RWPE2 (cell line): ENCODE measurements at regions not wholly inside any gene's neighbourhood (a gene's known extent, or its start where the extent isn't known, plus 50 kb on each side); places are given as distances from the start of the nearest gene placed in this dataset.

Experiments used
- ATAC-seq: fragments of 200-7000 bp; cut with Tn5 transposase; 3 replicates; pipeline ENCODE4 v1.9.1; 2021; ENCODE audit warnings: low read depth
- DNase-seq: peaks from one replicate; pipeline ENCODE4 v3.0.0-alpha.2; 2020; ENCODE audit warnings: low spot score
- H3K27ac ChIP-seq: fragments of 450-650 bp; 2 replicates; pipeline ENCODE4 v1.5.1; 2017; ENCODE audit warnings: mild to moderate bottlenecking; ENCODE audit not compliant: poor library complexity, severe bottlenecking
- H3K27me3 ChIP-seq: fragments of 250-450 bp; sonication (Bioruptor Pico); 2 replicates; pipeline ENCODE4 v1.5.1; 2021; ENCODE audit warnings: mild to moderate bottlenecking, moderate library complexity; ENCODE audit not compliant: insufficient read depth, poor library complexity, severe bottlenecking
- H3K36me3 ChIP-seq: fragments of 250-450 bp; sonication (Bioruptor Pico); 2 replicates; pipeline ENCODE4 v1.5.1; 2020; ENCODE audit warnings: low read depth, mild to moderate bottlenecking, moderate library complexity
- H3K4me1 ChIP-seq: fragments of 250-450 bp; sonication (Bioruptor Pico); 2 replicates; pipeline ENCODE4 v1.5.1; 2021; ENCODE audit warnings: mild to moderate bottlenecking, moderate library complexity; ENCODE audit not compliant: insufficient read depth, poor library complexity, severe bottlenecking
- H3K4me3 ChIP-seq: fragments of 250-450 bp; sonication (Bioruptor Pico); 2 replicates; pipeline ENCODE4 v1.5.1; 2021; ENCODE audit warnings: mild to moderate bottlenecking, moderate library complexity; ENCODE audit not compliant: severe bottlenecking
- H3K9me3 ChIP-seq: fragments of 250-450 bp; sonication (Bioruptor Pico); 2 replicates; pipeline ENCODE4 v1.5.1; 2021; ENCODE audit warnings: mild to moderate bottlenecking, moderate library complexity; ENCODE audit not compliant: severe bottlenecking
- CTCF ChIP-seq: fragments of 450-650 bp; IDR thresholded peaks from one replicate; pipeline ENCODE4 v1.5.1; 2017; ENCODE audit warnings: mild to moderate bottlenecking, moderate library complexity; ENCODE audit not compliant: poor library complexity, severe bottlenecking

DNA sequence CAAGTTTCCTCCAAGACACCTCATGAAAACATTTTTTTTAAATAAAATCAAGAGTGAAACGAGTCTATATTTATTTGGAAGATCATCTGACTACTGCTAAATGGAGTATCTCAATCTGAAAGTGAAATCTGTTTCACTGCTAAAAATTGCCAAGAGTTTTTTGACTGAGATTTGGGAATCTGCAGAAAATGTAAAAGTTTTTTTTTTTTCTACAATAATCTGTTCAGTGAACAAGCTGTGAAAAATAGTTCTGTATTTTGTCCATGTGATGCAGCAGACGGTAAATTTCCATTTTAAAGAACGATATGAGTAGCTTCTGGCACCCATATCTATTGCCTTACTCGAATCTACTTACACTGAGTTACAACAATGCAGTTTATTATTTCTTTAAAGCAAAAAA is 519.7 kb downstream of the PLCL1 start:
- H3K36me3 ChIP-seq, result no peaks in the 10 kb centered on the region

GRCh38 chr2:198322275-198322674 is 517.9 kb downstream of the PLCL1 start:
- TF ChIP-seq CTCF, result no peak
- DNase-seq (no peak), ATAC-seq (no peak)
- Histone ChIP-seq H3K36me3 (no peaks in the 10 kb centered on the region), H3K27ac (no peak overlapping the region), H3K4me3 (no peak overlapping the region), H3K9me3 (no peaks in the 10 kb centered on the region), H3K27me3 (no peaks in the 10 kb centered on the region), H3K4me1 (no peaks in the 10 kb centered on the region)

More for the DNA sequence above, 519.7 kb downstream of the PLCL1 start:
- Histone ChIP-seq H3K4me1 (no peaks in the 10 kb centered on the region), H3K9me3 (no peaks in the 10 kb centered on the region), H3K27ac (no peak overlapping the region), H3K4me3 (no peak overlapping the region), H3K27me3 (no peaks in the 10 kb centered on the region)
- no peak for TF ChIP-seq CTCF
- DNase-seq (no peak), ATAC-seq (no peak)

- no peak for TF ChIP-seq CTCF
- Histone ChIP-seq H3K9me3 (no peaks in the 10 kb centered on the region), H3K27ac (no peak overlapping the region), H3K36me3 (no peaks in the 10 kb centered on the region), H3K27me3 (no peaks in the 10 kb centered on the region), H3K4me1 (no peaks in the 10 kb centered on the region), H3K4me3 (no peak overlapping the region)
- DNase-seq (no peak), ATAC-seq (no peak)
These were observed 517.2 kb downstream of the PLCL1 start for GRCh38 chr2:198321522-198322088.

DNA sequence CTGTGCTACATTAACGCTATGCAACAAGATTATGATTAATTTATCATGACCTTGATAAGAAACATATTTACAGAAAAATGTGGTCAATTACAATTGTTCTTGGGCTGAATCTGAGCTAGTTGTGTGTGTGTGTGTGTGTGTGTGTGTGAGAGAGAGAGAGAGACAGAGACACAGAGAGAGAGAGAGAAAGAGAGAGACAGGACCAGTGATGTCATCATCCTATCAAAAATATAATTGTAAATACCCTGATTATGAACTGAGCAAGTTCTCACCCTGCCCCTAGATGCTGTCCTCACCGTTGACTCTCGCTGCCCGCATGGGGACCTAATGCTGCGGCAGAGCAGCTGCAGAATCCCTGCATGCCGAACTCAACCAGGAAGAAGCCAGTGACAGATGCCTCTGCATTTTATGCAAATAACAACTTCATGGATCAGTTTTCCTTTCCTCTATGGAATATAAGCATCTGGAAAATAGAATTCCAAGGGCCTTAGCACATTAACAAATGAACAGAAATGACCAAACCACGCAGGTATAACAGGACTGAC is 512.5 kb downstream of the PLCL1 start:
- Histone ChIP-seq H3K36me3 (no peaks in the 10 kb centered on the region), H3K4me3 (no peak overlapping the region), H3K27me3 (no peaks in the 10 kb centered on the region), H3K9me3 (no peaks in the 10 kb centered on the region), H3K27ac (no peak overlapping the region), H3K4me1 (no peaks in the 10 kb centered on the region)
- no peak for DNase-seq
- no peak for ATAC-seq
- no peak for TF ChIP-seq CTCF
